Cardiac muscle cell (in vitro differentiated cells and primary cell): ENCODE measurements at regions not wholly inside any gene's neighbourhood (a gene's known extent, or its start where the extent isn't known, plus 50 kb on each side); places are given as distances from the start of the nearest gene placed in this dataset.

Experiments
- DNase-seq, 2 donors: peaks; one replicate each; pipeline versions ENCODE4 v3.0.0 to v3.0.0-alpha.2; 2010 to 2017; ENCODE audit warnings: low read depth in 1 of 2, low spot score in 1 of 2
- H3K27ac ChIP-seq: fragments of 200-600 bp; sonication (generic); 2 replicates; pipeline ENCODE4 v1.5.1; 2016
- H3K27me3 ChIP-seq: fragments of 200-600 bp; sonication (generic); 2 replicates; pipeline ENCODE4 v1.6.0; 2016; ENCODE audit warnings: control low read depth
- H3K36me3 ChIP-seq: fragments of 200-600 bp; sonication (generic); 2 replicates; pipeline ENCODE4 v1.5.1; 2016; ENCODE audit warnings: control low read depth
- H3K4me1 ChIP-seq: fragments of 200-600 bp; sonication (generic); 2 replicates; pipeline ENCODE4 v1.8.1; 2017; ENCODE audit warnings: low read depth, mild to moderate bottlenecking, mixed run types
- H3K4me3 ChIP-seq: fragments of 200-600 bp; sonication (generic); 2 replicates; pipeline ENCODE4 v1.5.1; 2016; ENCODE audit warnings: mild to moderate bottlenecking
- H3K9me3 ChIP-seq: fragments of 200-600 bp; sonication (generic); 2 replicates; pipeline ENCODE4 v1.5.1; 2017; ENCODE audit warnings: low read depth, mild to moderate bottlenecking, control low read depth
- CTCF ChIP-seq: IDR thresholded peaks from 2 replicates; pipeline ENCODE4 v1.5.1; 2012; ENCODE audit warnings: low read depth, mild to moderate bottlenecking, low read length

GRCh38 chr10:33487014-33487776 is 152.7 kb upstream of the NRP1 start:
- H3K36me3 ChIP-seq = no peaks in the 10 kb centered on the region
- H3K27me3 ChIP-seq = no peaks in the 10 kb centered on the region
- no peaks in the 10 kb centered on the region for H3K4me1 ChIP-seq
- peak; percentile 20 for TF ChIP-seq CTCF
- no peak overlapping the region for H3K4me3 ChIP-seq
- DNase-seq = peak in 1 of 2 donors; percentile 31
- H3K9me3 ChIP-seq = no peaks in the 10 kb centered on the region
- no peak overlapping the region for H3K27ac ChIP-seq

- no peaks in the 10 kb centered on the region for H3K9me3 ChIP-seq
- no peaks in the 10 kb centered on the region for H3K4me1 ChIP-seq
- no peak overlapping the region for H3K4me3 ChIP-seq
- DNase-seq = no peak
- no peak overlapping the region for H3K27ac ChIP-seq
- TF ChIP-seq CTCF = no peak
- no peaks in the 10 kb centered on the region for H3K36me3 ChIP-seq
- H3K27me3 ChIP-seq = no peaks in the 10 kb centered on the region
These were observed 150.8 kb upstream of the NRP1 start for GRCh38 chr10:33485276-33485675.

- DNase-seq = peak in 1 of 2 donors; percentile 90
- TF ChIP-seq CTCF = no peak
- Histone ChIP-seq H3K27ac (no peak overlapping the region), H3K4me1 (no peaks in the 10 kb centered on the region), H3K36me3 (no peaks in the 10 kb centered on the region), H3K27me3 (no peaks in the 10 kb centered on the region), H3K4me3 (no peak overlapping the region), H3K9me3 (no peaks in the 10 kb centered on the region)
These were observed 150.3 kb upstream of the NRP1 start for GRCh38 chr10:33484787-33485186.

GRCh38 chr10:33483816-33484190 is 149.3 kb upstream of the NRP1 start:
- Histone ChIP-seq H3K27ac (no peak overlapping the region), H3K27me3 (no peaks in the 10 kb centered on the region), H3K4me1 (no peaks in the 10 kb centered on the region), H3K36me3 (no peaks in the 10 kb centered on the region), H3K9me3 (no peaks in the 10 kb centered on the region), H3K4me3 (no peak overlapping the region)
- DNase-seq = no peak
- no peak for TF ChIP-seq CTCF

- no peak for DNase-seq
- no peak overlapping the region for H3K4me3 ChIP-seq
- no peak overlapping the region for H3K27ac ChIP-seq
- no peak for TF ChIP-seq CTCF
- H3K4me1 ChIP-seq = no peaks in the 10 kb centered on the region
- no peaks in the 10 kb centered on the region for H3K9me3 ChIP-seq
- H3K36me3 ChIP-seq = no peaks in the 10 kb centered on the region
- H3K27me3 ChIP-seq = no peaks in the 10 kb centered on the region
These were observed 148.8 kb upstream of the NRP1 start for GRCh38 chr10:33483124-33483815.
